ENCODE measurements at regions not wholly inside any gene's neighbourhood (a gene's known extent, or its start where the extent isn't known, plus 50 kb on each side); places are given as distances from the start of the nearest gene placed in this dataset.

GRCh38 chr4:163606896-163607691, 112.6 kb downstream of the TMA16 start:
- H3K23me2 ChIP-seq (ENCODE audit: low read depth, low read length), result no peaks in the 10 kb centered on the region; the same call in 1 of the 2 replicates
- no peaks in the 10 kb centered on the region for H3K4me1 ChIP-seq (replicated peaks in 1 of 4; ENCODE audit: control insufficient read depth in 3 of 4, insufficient read depth in 4 of 4, low read length in 3 of 4)
- H3K4me3 ChIP-seq (ENCODE audit: extremely low read depth in 1 of 4, insufficient read depth in 2 of 4, low read depth in 3 of 4, low read length in 4 of 4), result no peak overlapping the region
- TF ChIP-seq, protein P1, sequence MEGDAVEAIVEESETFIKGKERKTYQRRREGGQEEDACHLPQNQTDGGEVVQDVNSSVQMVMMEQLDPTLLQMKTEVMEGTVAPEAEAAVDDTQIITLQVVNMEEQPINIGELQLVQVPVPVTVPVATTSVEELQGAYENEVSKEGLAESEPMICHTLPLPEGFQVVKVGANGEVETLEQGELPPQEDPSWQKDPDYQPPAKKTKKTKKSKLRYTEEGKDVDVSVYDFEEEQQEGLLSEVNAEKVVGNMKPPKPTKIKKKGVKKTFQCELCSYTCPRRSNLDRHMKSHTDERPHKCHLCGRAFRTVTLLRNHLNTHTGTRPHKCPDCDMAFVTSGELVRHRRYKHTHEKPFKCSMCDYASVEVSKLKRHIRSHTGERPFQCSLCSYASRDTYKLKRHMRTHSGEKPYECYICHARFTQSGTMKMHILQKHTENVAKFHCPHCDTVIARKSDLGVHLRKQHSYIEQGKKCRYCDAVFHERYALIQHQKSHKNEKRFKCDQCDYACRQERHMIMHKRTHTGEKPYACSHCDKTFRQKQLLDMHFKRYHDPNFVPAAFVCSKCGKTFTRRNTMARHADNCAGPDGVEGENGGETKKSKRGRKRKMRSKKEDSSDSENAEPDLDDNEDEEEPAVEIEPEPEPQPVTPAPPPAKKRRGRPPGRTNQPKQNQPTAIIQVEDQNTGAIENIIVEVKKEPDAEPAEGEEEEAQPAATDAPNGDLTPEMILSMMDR (IDR thresholded peaks at IDR 0.05; ENCODE audit: control extremely low read depth in 1 of 3, insufficient read depth in 1 of 3, low read depth in 1 of 3, low read length in 3 of 3), result no peak
- TF ChIP-seq CHD1 (IDR thresholded peaks at IDR 0.05; ENCODE audit: low read depth, low read length), result no peak
- no peak for TF ChIP-seq SP4 (IDR thresholded peaks at IDR 0.05; ENCODE audit: low read length)
- ChIA-PET POLR2A (ENCODE audit: partially characterized antibody) (no interaction called here), CTCF (ENCODE audit: partially characterized antibody) (interaction anchor here (1.3 kb wide), 1 partner anchor 18 kb away, joined by 3 read pairs; no protein-coding TSS in a partner anchor)
- H2BK20ac ChIP-seq (ENCODE audit: low read length), result no peak overlapping the region
- no peak overlapping the region for H3K56ac ChIP-seq (replicated peaks; ENCODE audit: insufficient read length, low read depth, low read length)
- H2BK12ac ChIP-seq (ENCODE audit: low read depth, low read length), result no peak overlapping the region
- H4K20me1 ChIP-seq (replicated peaks in 1 of 2; ENCODE audit: control insufficient read depth in 1 of 2, insufficient read depth in 2 of 2, low read length in 2 of 2), result no peaks in the 10 kb centered on the region
- H3K79me1 ChIP-seq (ENCODE audit: low read depth, low read length), result no peaks in the 10 kb centered on the region
- H3K9me3 ChIP-seq (ENCODE audit: insufficient read depth in 2 of 2, low read depth in 1 of 2, low read length in 1 of 2), result no peaks in the 10 kb centered on the region
- 92% methylated on average over 2 of the region's 2 CpGs; no CpG with 5 or more reads in 1 of the 2 experiments for WGBS, 2 experiments (ENCODE audit: extremely low coverage in 1 of 2, insufficient coverage in 1 of 2, insufficient read length in 1 of 2, insufficient replicate concordance in 2 of 2, low coverage in 1 of 2, low lambda C conversion rate in 2 of 2, missing lambda C conversion rate in 1 of 2)
- H4K8ac ChIP-seq (ENCODE audit: extremely low read depth, insufficient read depth, low read length), result no peak overlapping the region
- no peak overlapping the region for H2AK5ac ChIP-seq (ENCODE audit: low read depth, low read length)
- no peak overlapping the region for H4K5ac ChIP-seq (ENCODE audit: insufficient read length, low read depth, low read length)
- no peak overlapping the region for H3K9ac ChIP-seq (replicated peaks in 1 of 4; ENCODE audit: extremely low read depth in 1 of 4, low read depth in 3 of 4, low read length in 3 of 4)
- no peak overlapping the region for H3K4ac ChIP-seq (replicated peaks; ENCODE audit: insufficient read length, low read depth, low read length)
- H3K14ac ChIP-seq (ENCODE audit: insufficient read length), result no peak overlapping the region
- no peak overlapping the region for H3K27ac ChIP-seq (ENCODE audit: low read depth, low read length)
- no peak overlapping the region for H4K91ac ChIP-seq (replicated peaks; ENCODE audit: insufficient read length, low read length)
- no peaks in the 10 kb centered on the region for H3K79me2 ChIP-seq (ENCODE audit: control insufficient read depth in 1 of 2, insufficient read depth in 2 of 2, low read length in 2 of 2)
- no peaks in the 10 kb centered on the region for H3K27me3 ChIP-seq (replicated peaks in 1 of 4; ENCODE audit: control insufficient read depth in 3 of 4, extremely low read depth in 1 of 4, insufficient read depth in 3 of 4, low read length in 3 of 4)
- H3K4me2 ChIP-seq (ENCODE audit: insufficient read depth in 1 of 2, low read depth in 2 of 2, low read length in 2 of 2), result no peak overlapping the region
- FAIRE-seq (no peak), DNase-seq (ENCODE audit: low read depth in 1 of 2, low spot score in 2 of 2) (no peak)
- H3K18ac ChIP-seq (ENCODE audit: extremely low read depth, low read length), result no peak overlapping the region
- no peaks in the 10 kb centered on the region for H3K36me3 ChIP-seq (ENCODE audit: control insufficient read depth in 2 of 4, insufficient read depth in 4 of 4, low read length in 3 of 4)
- H2BK5ac ChIP-seq (ENCODE audit: low read depth, low read length), result no peak overlapping the region
- H2BK120ac ChIP-seq (replicated peaks; ENCODE audit: low read depth, low read length), result no peak overlapping the region
- no peak overlapping the region for H2AFZ ChIP-seq (ENCODE audit: low read length)
- H3K23ac ChIP-seq (ENCODE audit: insufficient read length), result no peak overlapping the region
- no peak overlapping the region for H2BK15ac ChIP-seq (ENCODE audit: low read length)

Data from H1 (cell line).